CD4-positive, alpha-beta T cell treated with Interleukin-4 for 4 hours (primary cell): ENCODE measurements at regions not wholly inside any gene's neighbourhood (a gene's known extent, or its start where the extent isn't known, plus 50 kb on each side); places are given as distances from the start of the nearest gene placed in this dataset.

Experiments
- DNase-seq: peaks from one replicate; pipeline ENCODE4 v3.0.0-alpha.2; 2020

GRCh38 chr1:82598812-82599211, 798.1 kb downstream of the ADGRL2 start:
- no peak for DNase-seq

- no peak for DNase-seq
Observed at GRCh38 chr1:82598337-82598736, 797.6 kb downstream of the ADGRL2 start.

DNA sequence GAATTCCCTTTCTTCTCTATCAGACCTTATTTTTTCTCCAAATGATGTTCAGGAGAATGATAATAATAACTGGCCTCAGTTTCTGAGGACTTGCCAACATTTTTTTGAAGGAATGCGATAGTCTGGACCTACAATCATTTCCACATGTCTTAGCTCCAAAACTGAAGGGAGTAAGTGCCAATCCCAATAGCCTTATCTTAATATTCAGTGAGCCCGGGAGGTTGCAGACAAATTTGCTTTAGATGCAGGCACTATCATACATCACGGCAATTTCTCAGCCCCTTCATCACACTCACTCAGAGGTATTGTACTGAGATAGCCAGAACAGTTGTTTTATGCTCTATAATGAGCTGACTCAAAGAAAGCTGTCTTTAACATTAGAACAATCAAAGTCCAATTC, 796.9 kb downstream of the ADGRL2 start:
- DNase-seq = no peak

DNA sequence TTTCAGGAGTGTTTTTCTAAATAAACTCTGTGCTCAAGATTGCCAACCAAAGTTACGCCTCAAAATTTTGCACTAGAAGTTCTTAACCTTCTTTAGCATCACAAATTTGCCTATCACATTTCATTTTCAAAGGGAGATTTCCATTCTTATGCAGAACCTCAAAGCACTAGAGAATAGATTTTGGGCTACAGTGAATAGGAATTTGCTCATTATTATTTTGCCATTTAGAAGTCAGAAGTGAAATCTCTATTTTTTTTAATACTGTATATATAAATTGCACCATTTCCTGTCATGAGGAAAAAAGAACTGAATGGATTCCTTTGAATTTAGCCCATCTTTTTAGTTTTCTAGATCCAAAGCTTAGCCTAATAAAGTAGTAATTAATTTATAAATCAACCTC, 796.4 kb downstream of the ADGRL2 start:
- no peak for DNase-seq

DNA sequence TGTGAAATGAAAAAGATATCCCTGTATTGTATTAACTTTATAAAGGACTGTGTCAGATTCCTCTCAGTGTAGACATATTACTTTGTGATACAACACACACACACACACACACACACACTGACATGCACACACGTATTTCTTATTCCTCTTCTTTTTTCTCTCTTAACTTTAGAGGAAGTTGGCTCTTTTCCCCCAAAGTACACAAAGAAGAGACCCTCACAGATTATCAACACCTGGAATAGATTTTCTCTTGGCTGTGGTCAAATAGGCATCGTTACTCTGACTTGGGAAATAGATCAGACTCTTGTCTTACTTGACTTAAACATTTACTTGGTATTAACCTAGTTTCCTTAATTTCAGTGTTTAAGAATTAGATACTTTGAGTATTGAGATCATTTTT, 792.8 kb downstream of the ADGRL2 start:
- DNase-seq = no peak

GRCh38 chr1:82589588-82589987, 788.9 kb downstream of the ADGRL2 start:
- DNase-seq = no peak

- DNase-seq = no peak
Observed at GRCh38 chr1:82587371-82587770, 786.6 kb downstream of the ADGRL2 start.

DNA sequence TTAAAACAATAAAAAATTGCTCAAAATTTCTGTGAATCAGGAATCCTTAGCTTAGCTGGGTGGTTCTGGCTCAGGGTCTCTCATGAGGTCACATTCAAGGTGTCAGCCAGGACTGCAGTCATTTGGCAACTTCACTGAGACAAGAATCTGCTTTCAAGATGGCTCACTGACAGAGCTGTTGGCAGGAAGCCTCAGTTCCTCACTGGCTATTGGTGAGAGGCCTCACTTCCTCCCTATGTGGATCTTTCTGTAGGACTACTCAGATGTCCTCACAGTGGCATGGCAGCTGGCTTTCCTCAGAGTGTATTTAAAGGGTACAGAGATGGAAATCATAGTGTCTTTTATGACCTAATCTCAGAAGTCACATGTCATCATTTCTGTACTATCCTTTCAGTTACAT, 785.7 kb downstream of the ADGRL2 start:
- no peak for DNase-seq

DNA sequence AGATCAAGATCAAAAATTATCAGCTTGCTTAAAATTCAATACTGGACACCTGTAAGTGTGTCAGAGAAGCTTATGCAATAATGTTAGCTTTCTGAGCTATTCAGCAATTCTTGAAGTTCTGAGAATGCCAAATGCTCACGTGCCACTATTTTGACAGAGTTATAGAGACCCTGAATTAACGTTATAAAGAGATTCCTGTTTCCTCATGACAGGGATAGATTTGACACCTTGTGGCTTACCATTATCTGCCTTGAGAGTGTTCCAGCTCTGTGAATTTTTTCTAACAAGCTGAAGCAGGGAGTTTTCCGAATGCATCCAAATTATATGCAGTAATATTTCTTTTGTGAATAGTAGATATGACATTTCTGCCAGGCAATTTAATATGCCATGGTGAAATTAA, 781.6 kb downstream of the ADGRL2 start:
- DNase-seq = no peak

DNA sequence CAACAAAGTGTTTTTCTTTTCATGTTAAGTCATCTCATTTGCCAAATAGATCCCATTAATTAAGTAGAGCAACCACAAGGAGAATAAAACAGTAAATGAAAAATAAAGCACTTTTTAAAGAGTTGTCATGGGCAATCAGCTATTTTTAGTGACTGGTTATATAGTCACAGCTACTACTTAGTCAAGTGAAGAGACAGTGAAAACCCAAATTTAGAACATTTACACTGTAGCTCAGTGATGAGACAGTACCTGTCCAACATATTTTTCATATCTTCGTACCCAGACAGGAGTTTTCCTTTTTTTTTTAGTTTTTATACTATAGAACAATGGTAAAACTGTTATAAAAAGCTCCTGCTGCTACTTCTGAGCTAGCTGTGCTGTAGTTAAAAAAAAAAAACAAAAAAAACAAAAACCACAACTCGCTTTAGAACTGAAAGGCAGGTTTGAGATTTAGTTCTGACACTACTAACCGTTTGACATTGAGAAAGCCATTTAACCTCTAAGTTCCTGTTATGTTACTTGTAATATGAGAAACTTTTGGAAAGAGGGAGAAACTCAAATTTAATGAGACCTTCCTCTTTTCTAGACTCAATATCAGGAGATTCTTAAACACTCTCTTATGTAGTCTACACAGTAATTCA, 777.5 kb downstream of the ADGRL2 start:
- DNase-seq = no peak

GRCh38 chr1:82567348-82567747, 766.6 kb downstream of the ADGRL2 start:
- no peak for DNase-seq

GRCh38 chr1:82565546-82565945, 764.8 kb downstream of the ADGRL2 start:
- DNase-seq = no peak

GRCh38 chr1:82565146-82565545, 764.4 kb downstream of the ADGRL2 start:
- no peak for DNase-seq

- no peak for DNase-seq
Observed at GRCh38 chr1:82564333-82564732, 763.6 kb downstream of the ADGRL2 start.

DNA sequence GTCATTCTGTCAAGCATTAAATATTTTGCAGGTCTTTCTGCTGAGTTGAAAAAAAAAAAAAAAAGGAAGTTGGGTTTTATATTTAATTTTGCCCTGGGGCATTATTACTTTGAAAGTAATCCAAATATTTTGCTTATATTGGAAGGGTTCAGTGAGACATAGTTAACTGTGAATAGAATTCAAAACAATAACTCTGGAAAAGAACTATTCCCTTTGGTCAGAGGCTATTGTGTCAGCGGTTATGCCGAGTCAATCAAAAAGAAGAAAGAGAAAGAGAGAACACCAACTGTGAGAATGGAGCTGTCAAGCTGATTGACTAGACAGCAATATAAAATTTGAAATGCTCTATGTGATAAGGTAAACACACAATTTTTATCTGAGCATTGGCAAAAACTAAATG, 761.7 kb downstream of the ADGRL2 start:
- DNase-seq = no peak

GRCh38 chr1:82560566-82560965, 759.8 kb downstream of the ADGRL2 start:
- DNase-seq = no peak

- no peak for DNase-seq
Observed at GRCh38 chr1:82555501-82555900, 754.8 kb downstream of the ADGRL2 start.

DNA sequence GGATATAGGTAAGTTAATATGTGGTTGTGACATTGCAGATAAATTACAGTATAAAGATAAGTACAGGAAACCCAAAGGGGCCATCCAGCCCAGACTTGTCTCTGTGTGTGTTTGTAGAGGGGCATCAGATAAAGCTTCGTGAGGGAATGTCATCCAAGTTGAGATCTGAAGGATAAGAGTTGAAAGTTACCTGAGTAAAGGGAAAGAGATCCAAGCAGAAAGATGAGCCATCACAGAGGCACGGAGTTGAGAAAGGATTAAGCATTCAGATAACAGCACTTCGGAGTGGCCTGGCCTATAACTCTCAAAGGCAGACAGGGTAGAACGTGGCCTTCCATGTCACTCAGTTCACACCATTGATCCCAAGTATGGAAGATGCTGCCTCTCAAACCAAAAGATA, 749.1 kb downstream of the ADGRL2 start:
- DNase-seq = no peak

- no peak for DNase-seq
Observed at GRCh38 chr1:82542766-82543165, 742.0 kb downstream of the ADGRL2 start.

- DNase-seq = no peak
Observed at GRCh38 chr1:82542141-82542540, 741.4 kb downstream of the ADGRL2 start.

- no peak for DNase-seq
Observed at GRCh38 chr1:82540006-82540405, 739.3 kb downstream of the ADGRL2 start.

GRCh38 chr1:82538876-82539275, 738.1 kb downstream of the ADGRL2 start:
- DNase-seq = no peak

DNA sequence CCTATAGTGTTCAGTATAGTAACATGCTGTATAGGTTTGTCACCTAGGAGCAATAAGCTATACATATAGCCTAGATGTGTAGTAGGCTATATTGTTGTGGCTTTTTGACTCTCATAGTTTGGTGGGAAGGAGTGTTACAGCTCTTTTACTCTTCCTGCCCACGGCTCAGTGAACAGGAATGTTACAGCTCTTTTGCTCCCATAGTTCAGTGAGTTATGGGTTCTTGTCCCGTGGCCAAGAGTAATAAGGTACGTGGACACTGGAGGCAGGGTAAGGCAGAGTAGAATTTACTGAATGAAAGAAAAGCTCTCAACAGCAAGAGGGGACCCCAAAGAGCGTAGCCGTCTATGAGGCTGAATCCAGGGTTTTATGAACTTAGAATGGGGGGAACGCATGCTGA, 734.3 kb downstream of the ADGRL2 start:
- DNase-seq = no peak

- no peak for DNase-seq
Observed at GRCh38 chr1:82525378-82525777, 724.6 kb downstream of the ADGRL2 start.

DNA sequence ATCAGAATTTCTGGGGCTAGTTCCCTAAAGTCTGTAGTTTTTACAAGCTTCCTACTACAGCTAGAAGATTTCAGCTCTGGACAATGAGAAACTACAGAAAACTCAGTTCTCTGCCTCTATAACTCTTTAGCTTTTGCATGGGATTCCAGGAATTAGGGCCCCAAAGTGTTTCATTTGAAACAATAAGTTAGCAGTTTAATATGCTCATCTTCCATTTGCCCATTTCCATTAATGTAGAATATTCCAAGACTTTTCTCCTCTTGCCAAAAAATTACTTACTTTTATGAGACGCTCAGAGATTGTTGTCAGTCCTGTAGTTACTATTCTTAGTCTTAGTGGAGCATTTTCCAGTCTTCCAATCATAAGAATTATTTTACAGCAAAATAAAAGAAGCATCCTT, 719.9 kb downstream of the ADGRL2 start:
- no peak for DNase-seq

DNA sequence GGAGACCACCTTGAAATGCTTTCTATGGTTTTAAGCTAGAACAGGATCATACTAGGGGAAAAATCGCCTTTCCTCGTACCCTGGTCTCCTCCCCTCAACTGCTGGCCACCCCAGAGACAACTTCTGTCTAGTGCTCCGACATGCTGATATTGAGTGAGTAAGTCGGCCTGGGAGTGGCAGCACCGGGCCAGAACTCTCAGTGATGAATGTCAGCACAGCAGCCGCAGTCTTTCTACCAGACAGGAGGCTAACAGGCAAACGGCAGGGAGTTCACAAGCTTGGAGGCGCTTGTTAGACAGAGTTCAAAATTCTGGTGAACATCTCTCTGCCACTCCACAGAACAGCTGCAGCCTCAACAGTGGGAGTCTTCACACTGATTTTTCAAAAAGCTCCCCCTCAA, 716.9 kb downstream of the ADGRL2 start:
- DNase-seq = no peak
